ENCODE measurements at regions not wholly inside any gene's neighbourhood (a gene's known extent, or its start where the extent isn't known, plus 50 kb on each side); places are given as distances from the start of the nearest gene placed in this dataset.

DNA sequence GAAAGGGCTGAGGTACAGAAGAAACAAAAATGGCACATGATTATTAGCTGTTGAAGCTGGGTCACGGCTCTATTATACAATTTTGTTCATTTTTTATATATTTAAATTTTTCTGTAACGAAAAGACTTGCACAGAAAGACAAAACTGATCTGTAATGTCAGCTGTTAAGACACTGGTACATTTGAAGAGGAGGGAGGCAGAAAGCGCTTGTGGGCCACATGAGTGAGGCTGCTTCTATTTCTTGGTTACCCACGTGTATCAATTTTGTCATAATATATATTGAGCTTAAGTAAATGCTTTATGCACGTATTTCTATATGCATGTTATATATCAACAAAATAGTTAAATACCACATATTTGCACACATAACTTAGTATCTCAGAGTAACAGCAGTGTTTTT is 151.8 kb upstream of the KCNJ18 start:
- H3K23ac ChIP-seq (ENCODE audit: insufficient read length, low read depth, low read length) = no peak overlapping the region
- H3K23me2 ChIP-seq (ENCODE audit: insufficient read length, low read depth, low read length, poor library complexity, severe bottlenecking) = no peaks in the 10 kb centered on the region
- H3K27me3 ChIP-seq (ENCODE audit: insufficient read depth, low read length) = peaks cover 1% of the 10 kb centered on the region; the same call in 1 of the 2 replicates
- H3K14ac ChIP-seq (ENCODE audit: insufficient read depth, low read length) = no peak overlapping the region
- no peak overlapping the region for H3K4ac ChIP-seq (ENCODE audit: low read depth, low read length)
- H3K79me2 ChIP-seq (ENCODE audit: insufficient read depth, low read length) = no peaks in the 10 kb centered on the region
- no CpG with 5 or more reads among the region's 5 CpGs for WGBS (ENCODE audit: extremely low coverage, insufficient read length, low lambda C conversion rate)
- no peak overlapping the region for H2AFZ ChIP-seq (ENCODE audit: low read length)
- peaks cover 14 to 21% (median 20%) of the 10 kb centered on the region in 3 experiments; a peak in 6 of 7 replicates for H3K36me3 Mint-ChIP-seq (ENCODE audit: insufficient read depth in 1 of 3, low read depth in 3 of 3)
- TF ChIP-seq CTCF (conservative IDR thresholded peaks at IDR 0.05) = no peak
- no peak overlapping the region for H3K27ac ChIP-seq (ENCODE audit: insufficient read length, low read depth, low read length)
- peaks cover 35 to 55% of the 10 kb centered on the region in 2 experiments for H3K9me3 Mint-ChIP-seq
- no peak overlapping the region for H4K8ac ChIP-seq (replicated peaks; ENCODE audit: insufficient read length, low read depth, low read length)
- H4K20me1 ChIP-seq (ENCODE audit: control insufficient read depth, insufficient read depth, insufficient read length) = no peaks in the 10 kb centered on the region
- no peak overlapping the region for H3K27ac Mint-ChIP-seq
- H3K4me3 Mint-ChIP-seq = no peak overlapping the region
- H2BK5ac ChIP-seq (ENCODE audit: insufficient read length, low read length) = no peak overlapping the region
- H2BK120ac ChIP-seq (ENCODE audit: low read depth, low read length, poor library complexity, severe bottlenecking) = no peak overlapping the region
- no peak overlapping the region for H2BK12ac ChIP-seq (ENCODE audit: insufficient read length, low read depth, low read length)
- H3K4me1 ChIP-seq (ENCODE audit: insufficient read depth, low read length) = no peaks in the 10 kb centered on the region
- H3K18ac ChIP-seq (ENCODE audit: insufficient read length, low read depth, low read length) = no peak overlapping the region
- no peak overlapping the region for H2BK15ac ChIP-seq (ENCODE audit: low read depth, low read length)
- DNase-seq = no peak
- H2AK5ac ChIP-seq (ENCODE audit: insufficient read length, low read length) = no peak overlapping the region
- H2BK20ac ChIP-seq (ENCODE audit: low read depth, low read length, poor library complexity, severe bottlenecking) = no peak overlapping the region
- H3K9me3 ChIP-seq (ENCODE audit: control insufficient read depth, low read depth, low read length) = peaks cover 13% of the 10 kb centered on the region
- H3K56ac ChIP-seq (ENCODE audit: insufficient read length, low read depth, low read length) = no peak overlapping the region
- no peak overlapping the region for H4K5ac ChIP-seq (ENCODE audit: insufficient read length, low read depth, low read length)
- no peak overlapping the region for H3T11ph ChIP-seq (ENCODE audit: low read length)
- H3K4me1 Mint-ChIP-seq = no peaks in the 10 kb centered on the region; a peak in 1 of 4 replicates
- no peaks in the 10 kb centered on the region for H3K27me3 Mint-ChIP-seq (ENCODE audit: low read depth)
- H3K79me1 ChIP-seq (ENCODE audit: insufficient read depth, low read depth, low read length, poor library complexity, severe bottlenecking) = no peaks in the 10 kb centered on the region
- H3K9ac ChIP-seq (ENCODE audit: extremely low read depth, insufficient read length, low read length) = no peak overlapping the region
- H3K4me2 ChIP-seq (ENCODE audit: insufficient read depth, insufficient read length, low read length) = no peak overlapping the region
- no peak overlapping the region for H4K91ac ChIP-seq (ENCODE audit: insufficient read length, low read depth, low read length)

Measured in H9 (cell line).